ENCODE measurements at regions not wholly inside any gene's neighbourhood (a gene's known extent, or its start where the extent isn't known, plus 50 kb on each side); places are given as distances from the start of the nearest gene placed in this dataset.
A peak's percentile ranks its signal among the peaks of the same experiment; 100 is the strongest.

- TF ChIP-seq, protein P1, sequence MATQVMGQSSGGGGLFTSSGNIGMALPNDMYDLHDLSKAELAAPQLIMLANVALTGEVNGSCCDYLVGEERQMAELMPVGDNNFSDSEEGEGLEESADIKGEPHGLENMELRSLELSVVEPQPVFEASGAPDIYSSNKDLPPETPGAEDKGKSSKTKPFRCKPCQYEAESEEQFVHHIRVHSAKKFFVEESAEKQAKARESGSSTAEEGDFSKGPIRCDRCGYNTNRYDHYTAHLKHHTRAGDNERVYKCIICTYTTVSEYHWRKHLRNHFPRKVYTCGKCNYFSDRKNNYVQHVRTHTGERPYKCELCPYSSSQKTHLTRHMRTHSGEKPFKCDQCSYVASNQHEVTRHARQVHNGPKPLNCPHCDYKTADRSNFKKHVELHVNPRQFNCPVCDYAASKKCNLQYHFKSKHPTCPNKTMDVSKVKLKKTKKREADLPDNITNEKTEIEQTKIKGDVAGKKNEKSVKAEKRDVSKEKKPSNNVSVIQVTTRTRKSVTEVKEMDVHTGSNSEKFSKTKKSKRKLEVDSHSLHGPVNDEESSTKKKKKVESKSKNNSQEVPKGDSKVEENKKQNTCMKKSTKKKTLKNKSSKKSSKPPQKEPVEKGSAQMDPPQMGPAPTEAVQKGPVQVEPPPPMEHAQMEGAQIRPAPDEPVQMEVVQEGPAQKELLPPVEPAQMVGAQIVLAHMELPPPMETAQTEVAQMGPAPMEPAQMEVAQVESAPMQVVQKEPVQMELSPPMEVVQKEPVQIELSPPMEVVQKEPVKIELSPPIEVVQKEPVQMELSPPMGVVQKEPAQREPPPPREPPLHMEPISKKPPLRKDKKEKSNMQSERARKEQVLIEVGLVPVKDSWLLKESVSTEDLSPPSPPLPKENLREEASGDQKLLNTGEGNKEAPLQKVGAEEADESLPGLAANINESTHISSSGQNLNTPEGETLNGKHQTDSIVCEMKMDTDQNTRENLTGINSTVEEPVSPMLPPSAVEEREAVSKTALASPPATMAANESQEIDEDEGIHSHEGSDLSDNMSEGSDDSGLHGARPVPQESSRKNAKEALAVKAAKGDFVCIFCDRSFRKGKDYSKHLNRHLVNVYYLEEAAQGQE (IDR thresholded peaks at IDR 0.05; ENCODE audit: low read depth, low read length) = no peak
Observed at GRCh38 chr6:11367638-11368199, 135.3 kb upstream of the NEDD9 start (continued).

- H3K79me2 ChIP-seq (ENCODE audit: control insufficient read depth, insufficient read depth, low read length) = peaks cover 72% of the 10 kb centered on the region
- peaks cover 2 to 22% of the 10 kb centered on the region in 2 experiments; a peak in 2 of 4 replicates for H3K36me3 ChIP-seq (ENCODE audit: control insufficient read depth in 2 of 2, insufficient read depth in 2 of 2, low read length in 1 of 2)
- BruUV-seq (replicated peaks) = no TSS peak
- ChIA-PET POLR2A (interaction anchor here (0.5 to 2.8 kb wide), 24 partner anchors 13 to 164 kb away, joined by 3 to 39 read pairs (median 6); partner anchors contain the start of gene NEDD9), CTCF (interaction anchor here (0.9 to 7.8 kb wide), 17 partner anchors 8 to 218 kb away, joined by 3 to 72 read pairs (median 3); no protein-coding TSS in a partner anchor), SMC1A (ENCODE audit: uncharacterized antibody, unreplicated experiment) (interaction anchor here (0.6 to 11.6 kb wide), 34 partner anchors 8 to 195 kb away, joined by 3 to 275 read pairs (median 6); no protein-coding TSS in a partner anchor), RAD21 (ENCODE audit: unreplicated experiment) (interaction anchor here (0.7 to 10.7 kb wide), 28 partner anchors 13 to 211 kb away, joined by 3 to 221 read pairs (median 5); partner anchors contain the start of gene NEDD9)
- no peak for DNase-seq (ENCODE audit: low read depth, low spot score)
- H3K4me1 ChIP-seq (ENCODE audit: control insufficient read depth, insufficient read depth, low read length) = peaks cover 64% of the 10 kb centered on the region
- ATAC-seq = peak; percentile 51
- TF ChIP-seq DPF2 (IDR thresholded peaks at IDR 0.05) = 0 out of 2 replicates have a peak, but pooled peaks have one; percentile 8
- TF ChIP-seq ZNF217 (IDR thresholded peaks at IDR 0.05) = 0 out of 2 replicates have a peak, but pooled peaks have one; percentile 4
- TF ChIP-seq BCL3 (IDR thresholded peaks at IDR 0.05; ENCODE audit: borderline replicate concordance, insufficient read depth, low read depth, low read length, poor library complexity, severe bottlenecking) = no peak
- H2AFZ ChIP-seq (ENCODE audit: control insufficient read depth, low read depth, low read length) = no peak overlapping the region; the same call in 1 of the 2 replicates
- intact Hi-C loops (cut with micrococcal nuclease; ENCODE audit: unreplicated experiment) = loop anchor here (5.0 kb wide), 1 partner anchor 195 kb away; no protein-coding TSS in a partner anchor
- in situ Hi-C loops (cut with MboI) = no loop called here
- H3K9ac ChIP-seq (ENCODE audit: control insufficient read depth, insufficient read depth, low read length) = peak overlapping the region; percentile 16; the same call in 1 of the 2 replicates
- peak overlapping the region; percentile 92 for H3K4me2 ChIP-seq (ENCODE audit: control insufficient read depth, insufficient read depth)
- H3K27me3 ChIP-seq (replicated peaks in 1 of 2; ENCODE audit: control insufficient read depth in 2 of 2, insufficient read depth in 2 of 2, low read length in 1 of 2) = no peaks in the 10 kb centered on the region
- H3K27ac ChIP-seq (ENCODE audit: control insufficient read depth, insufficient read depth) = peak overlapping the region; percentile 78
- FAIRE-seq = no peak
- 65% methylated on average over 4 of the region's 4 CpGs for WGBS (ENCODE audit: insufficient coverage, insufficient replicate concordance, low lambda C conversion rate, missing lambda C conversion rate)
- H4K20me1 ChIP-seq (ENCODE audit: control insufficient read depth, insufficient read depth) = no peaks in the 10 kb centered on the region
- H3K9me3 ChIP-seq (replicated peaks; ENCODE audit: control insufficient read depth, insufficient read depth, low read length) = peaks cover 4% of the 10 kb centered on the region; the same call in 2 of the 3 replicates
- peak overlapping the region; percentile 15; the same call in 1 of the 2 replicates for H3K4me3 ChIP-seq
Observed at GRCh38 chr6:11366934-11367637, 134.6 kb upstream of the NEDD9 start.

Data from GM12878 (cell line).